ENCODE measurements at regions not wholly inside any gene's neighbourhood (a gene's known extent, or its start where the extent isn't known, plus 50 kb on each side); places are given as distances from the start of the nearest gene placed in this dataset.

- TF ChIP-seq CTCF (conservative IDR thresholded peaks at IDR 0.05 in 1 of 2, IDR thresholded peaks at IDR 0.05 in 1 of 2; ENCODE audit: low read depth in 1 of 2, low read length in 2 of 2) (no peak), EZH2 (IDR thresholded peaks at IDR 0.05; ENCODE audit: low read length, missing control alignments) (no peak)
- Histone ChIP-seq H3K27me3 (ENCODE audit: control insufficient read depth, insufficient read depth, low read length) (no peaks in the 10 kb centered on the region), H3K4me1 (ENCODE audit: control insufficient read depth, extremely low read depth, insufficient read depth, low read length) (no peaks in the 10 kb centered on the region), H3K9me3 (ENCODE audit: control insufficient read depth, insufficient read depth, low read depth, low read length) (no peaks in the 10 kb centered on the region), H3K36me3 (ENCODE audit: control insufficient read depth, insufficient read depth, low read length) (no peaks in the 10 kb centered on the region), H3K79me2 (ENCODE audit: control insufficient read depth, insufficient read depth, low read length) (no peaks in the 10 kb centered on the region), H3K4me2 (ENCODE audit: extremely low read depth, insufficient read depth, low read length) (no peak overlapping the region), H3K9ac (ENCODE audit: insufficient read depth, low read length) (no peak overlapping the region), H4K20me1 (ENCODE audit: control insufficient read depth, extremely low read depth, insufficient read depth, low read length) (no peaks in the 10 kb centered on the region), H3K4me3 (replicated peaks in 1 of 4; ENCODE audit: control extremely low read depth in 1 of 4, insufficient read depth in 1 of 4, low read depth in 3 of 4, low read length in 4 of 4) (no peak overlapping the region), H3K27ac (ENCODE audit: insufficient read depth, low read length) (no peak overlapping the region), H2AFZ (ENCODE audit: low read length) (no peak overlapping the region)
- DNase-seq (ENCODE audit: low read depth in 2 of 2) = no peak
Observed at GRCh38 chr1:219782311-219782710, 146.0 kb downstream of the SLC30A10 start.

GRCh38 chr1:219781491-219781890 lies 146.9 kb downstream of the SLC30A10 start:
- no peaks in the 10 kb centered on the region for H3K27me3 ChIP-seq (ENCODE audit: control insufficient read depth, insufficient read depth, low read length)
- H3K4me1 ChIP-seq (ENCODE audit: control insufficient read depth, extremely low read depth, insufficient read depth, low read length) = no peaks in the 10 kb centered on the region
- H3K4me3 ChIP-seq (replicated peaks in 1 of 4; ENCODE audit: control extremely low read depth in 1 of 4, insufficient read depth in 1 of 4, low read depth in 3 of 4, low read length in 4 of 4) = no peak overlapping the region
- no peak for TF ChIP-seq CTCF (conservative IDR thresholded peaks at IDR 0.05 in 1 of 2, IDR thresholded peaks at IDR 0.05 in 1 of 2; ENCODE audit: low read depth in 1 of 2, low read length in 2 of 2)
- no peak for TF ChIP-seq EZH2 (IDR thresholded peaks at IDR 0.05; ENCODE audit: low read length, missing control alignments)
- H3K27ac ChIP-seq (ENCODE audit: insufficient read depth, low read length) = no peak overlapping the region
- no peak overlapping the region for H2AFZ ChIP-seq (ENCODE audit: low read length)
- H3K9ac ChIP-seq (ENCODE audit: insufficient read depth, low read length) = no peak overlapping the region
- H3K9me3 ChIP-seq (ENCODE audit: control insufficient read depth, insufficient read depth, low read depth, low read length) = no peaks in the 10 kb centered on the region
- no peaks in the 10 kb centered on the region for H4K20me1 ChIP-seq (ENCODE audit: control insufficient read depth, extremely low read depth, insufficient read depth, low read length)
- no peak overlapping the region for H3K4me2 ChIP-seq (ENCODE audit: extremely low read depth, insufficient read depth, low read length)
- H3K36me3 ChIP-seq (ENCODE audit: control insufficient read depth, insufficient read depth, low read length) = no peaks in the 10 kb centered on the region
- no peaks in the 10 kb centered on the region for H3K79me2 ChIP-seq (ENCODE audit: control insufficient read depth, insufficient read depth, low read length)
- no peak for DNase-seq (ENCODE audit: low read depth in 2 of 2)

- no peak overlapping the region for H3K27ac ChIP-seq (ENCODE audit: insufficient read depth, low read length)
- TF ChIP-seq CTCF (conservative IDR thresholded peaks at IDR 0.05 in 1 of 2, IDR thresholded peaks at IDR 0.05 in 1 of 2; ENCODE audit: low read depth in 1 of 2, low read length in 2 of 2) (no peak), EZH2 (IDR thresholded peaks at IDR 0.05; ENCODE audit: low read length, missing control alignments) (no peak)
- H3K36me3 ChIP-seq (ENCODE audit: control insufficient read depth, insufficient read depth, low read length) = no peaks in the 10 kb centered on the region
- H3K4me1 ChIP-seq (ENCODE audit: control insufficient read depth, extremely low read depth, insufficient read depth, low read length) = no peaks in the 10 kb centered on the region
- H3K9me3 ChIP-seq (ENCODE audit: control insufficient read depth, insufficient read depth, low read depth, low read length) = no peaks in the 10 kb centered on the region
- H3K27me3 ChIP-seq (ENCODE audit: control insufficient read depth, insufficient read depth, low read length) = no peaks in the 10 kb centered on the region
- no peak overlapping the region for H2AFZ ChIP-seq (ENCODE audit: low read length)
- no peaks in the 10 kb centered on the region for H3K79me2 ChIP-seq (ENCODE audit: control insufficient read depth, insufficient read depth, low read length)
- no peak overlapping the region for H3K4me2 ChIP-seq (ENCODE audit: extremely low read depth, insufficient read depth, low read length)
- no peaks in the 10 kb centered on the region for H4K20me1 ChIP-seq (ENCODE audit: control insufficient read depth, extremely low read depth, insufficient read depth, low read length)
- DNase-seq (ENCODE audit: low read depth in 2 of 2) = peak in 1 of 2 donors; percentile 34
- H3K4me3 ChIP-seq (replicated peaks in 1 of 4; ENCODE audit: control extremely low read depth in 1 of 4, insufficient read depth in 1 of 4, low read depth in 3 of 4, low read length in 4 of 4) = no peak overlapping the region
- H3K9ac ChIP-seq (ENCODE audit: insufficient read depth, low read length) = no peak overlapping the region
Observed at GRCh38 chr1:219778793-219779369, 149.5 kb downstream of the SLC30A10 start.
